B cell (primary cell): ENCODE measurements at regions not wholly inside any gene's neighbourhood (a gene's known extent, or its start where the extent isn't known, plus 50 kb on each side); places are given as distances from the start of the nearest gene placed in this dataset.

Experiments used
- ATAC-seq: fragments of 200-7000 bp; cut with Tn5 transposase; one replicate; pipeline ENCODE4 v1.10.0; 2021; ENCODE audit warnings: low read depth, mild to moderate bottlenecking, moderate number of reproducible peaks, moderate library complexity
- CTCF ChIA-PET: fragments of 350-600 bp; sonication (Branson Sonifier 250); formaldehyde crosslinking; loops from one replicate; lab custom pipeline; 2021; ENCODE audit warnings: antibody characterized with exemption, inconsistent platforms; lab: Charles Lee
- POLR2A ChIA-PET: fragments of 350-600 bp; sonication (Branson Sonifier 250); formaldehyde crosslinking; loops from one replicate; lab custom pipeline; 2021; ENCODE audit warnings: antibody characterized with exemption; lab: Charles Lee
- DNase-seq: peaks from one replicate; pipeline ENCODE4 v3.0.0; 2013
- H2AFZ ChIP-seq: 2 replicates; pipeline ENCODE4 v1.6.1; 2012; ENCODE audit warnings: mild to moderate bottlenecking, low read depth, low read length; ENCODE audit not compliant: insufficient read depth, poor library complexity, severe bottlenecking
- H3K27ac ChIP-seq, 2 donors: 1 replicate in 1 of 2; 2 replicates in 1 of 2; pipeline ENCODE4 v1.5.1; 2012 to 2013; ENCODE audit warnings: low read length in 2 of 2, mild to moderate bottlenecking in 2 of 2, moderate library complexity in 1 of 2
- H3K27me3 ChIP-seq, 4 experiments: fragments of 200-600 bp in 1 of 4; sonication (generic) in 1 of 4; replicated peaks in 1 of 4; 1 replicate in 2 of 4; 2 replicates in 2 of 4; pipeline versions ENCODE4 v1.6.1 to v1.7.0; 2013 to 2016; ENCODE audit warnings: low read length in 3 of 4, mild to moderate bottlenecking in 2 of 4, mixed read lengths in 1 of 4, moderate library complexity in 1 of 4; ENCODE audit not compliant: insufficient read depth in 4 of 4, control insufficient read depth in 3 of 4; ENCODE audit errors: control extremely low read depth in 1 of 4
- H3K36me3 ChIP-seq, 2 experiments: replicated peaks in 1 of 2; 1 replicate in 1 of 2; 2 replicates in 1 of 2; pipeline versions ENCODE4 v1.6.1 to v1.7.1; 2013; ENCODE audit warnings: low read length in 1 of 2; ENCODE audit not compliant: insufficient read depth in 2 of 2, control insufficient read depth in 1 of 2; ENCODE audit errors: control extremely low read depth in 1 of 2, extremely low read depth in 1 of 2
- H3K4me1 ChIP-seq, 2 donors: fragments of 200-600 bp in 1 of 2; sonication (generic) in 1 of 2; 1 replicate in 1 of 2; 2 replicates in 1 of 2; pipeline versions ENCODE4 v1.5.1 to v1.6.1; 2013 to 2017; ENCODE audit warnings: low read length in 2 of 2; ENCODE audit not compliant: control insufficient read depth in 2 of 2, insufficient read depth in 2 of 2
- H3K4me2 ChIP-seq: replicated peaks from 2 replicates; pipeline ENCODE3; 2012; ENCODE audit warnings: mild to moderate bottlenecking, low read depth, low read length; ENCODE audit not compliant: poor library complexity, severe bottlenecking
- H3K4me3 ChIP-seq, 5 experiments: fragments of 200-600 bp in 1 of 5; sonication (generic) in 1 of 5; 1 replicate in 3 of 5; 2 replicates in 2 of 5; pipeline versions ENCODE4 v1.5.1 to v1.7.0; 2011 to 2016; ENCODE audit warnings: low read length in 4 of 5, mild to moderate bottlenecking in 4 of 5, low read depth in 2 of 5, control low read depth in 1 of 5, moderate library complexity in 1 of 5; ENCODE audit not compliant: insufficient read depth in 1 of 5; ENCODE audit errors: control extremely low read depth in 1 of 5, extremely low read depth in 1 of 5
- H3K79me2 ChIP-seq: fragments of 200-600 bp; sonication (generic); one replicate; pipeline ENCODE4 v1.6.0; 2016; ENCODE audit warnings: low read length; ENCODE audit not compliant: control insufficient read depth, insufficient read depth
- H3K9ac ChIP-seq: fragments of 200-600 bp; sonication (generic); 2 replicates; pipeline ENCODE4 v1.6.1; 2017; ENCODE audit warnings: mild to moderate bottlenecking, low read length, moderate library complexity
- H3K9me3 ChIP-seq, 3 donors: one replicate each; pipeline versions ENCODE4 v1.6.1 to v1.7.1; 2013; ENCODE audit warnings: low read length in 2 of 3; ENCODE audit not compliant: control insufficient read depth in 2 of 3, insufficient read depth in 1 of 3; ENCODE audit errors: control extremely low read depth in 1 of 3
- H4K20me1 ChIP-seq: 2 replicates; pipeline ENCODE4 v1.6.0; 2012; ENCODE audit warnings: mild to moderate bottlenecking, low read length; ENCODE audit not compliant: insufficient read depth, control insufficient read depth, poor library complexity, severe bottlenecking
- H3K27ac Mint-ChIP-seq: one replicate; pipeline ENCODE4 v1.8.0; 2021; ENCODE audit warnings: mixed read lengths
- H3K27me3 Mint-ChIP-seq: one replicate; pipeline ENCODE4 v1.8.0; 2021; ENCODE audit warnings: mixed read lengths
- H3K4me1 Mint-ChIP-seq: one replicate; pipeline ENCODE4 v1.8.0; 2021; ENCODE audit warnings: mixed read lengths
- H3K4me3 Mint-ChIP-seq: one replicate; pipeline ENCODE4 v1.8.0; 2021; ENCODE audit warnings: mixed read lengths
- H3K9me3 Mint-ChIP-seq: one replicate; pipeline ENCODE4 v1.8.0; 2022; ENCODE audit warnings: mixed read lengths; ENCODE audit not compliant: insufficient read depth
- EZH2 ChIP-seq: IDR thresholded peaks from 2 replicates; pipeline ENCODE4 v1.6.1; 2012; ENCODE audit warnings: borderline replicate concordance, low read depth, mild to moderate bottlenecking, moderate library complexity, low read length; ENCODE audit not compliant: insufficient read depth, poor library complexity, severe bottlenecking
- WGBS: methylation state at CpG from one replicate; pipeline ENCODE4 v1.1.5; 2013; ENCODE audit warnings: missing lambda C conversion rate; ENCODE audit not compliant: insufficient coverage; 5-methylcytosine and 5-hydroxymethylcytosine counted together
- intact Hi-C: fragments of 100-400 bp; cut with micrococcal nuclease; formaldehyde crosslinking; loops from one replicate; pipeline ENCODE4 v1.10.0; 2022
- TF ChIP-seq, protein P1 (sequence below): fragments of 200-600 bp; IDR thresholded peaks from one replicate; pipeline ENCODE4 v1.8.0; 2022; ENCODE audit warnings: antibody characterized with exemption, mild to moderate bottlenecking

DNA sequence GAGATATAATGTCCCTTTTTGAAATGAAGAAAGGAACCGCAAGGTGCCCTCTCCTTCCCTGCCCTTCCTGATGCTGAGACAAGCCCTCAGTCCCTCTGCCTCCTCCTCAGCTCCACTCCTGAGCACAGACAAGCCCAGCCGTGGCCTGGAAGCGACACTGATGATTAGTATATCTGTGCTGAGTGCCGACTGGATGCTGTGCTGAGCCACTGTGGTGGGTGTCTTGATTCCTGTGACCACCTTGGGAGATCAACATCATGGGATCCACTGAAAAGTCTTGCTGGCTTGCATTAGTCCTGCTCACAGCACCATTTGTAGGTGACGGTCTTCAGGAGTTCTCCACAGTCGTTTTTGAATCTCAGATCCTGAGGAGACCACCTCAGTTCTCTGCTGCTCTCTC lies 59.5 kb upstream of the HGFAC start:
- no peaks in the 10 kb centered on the region for H3K27me3 Mint-ChIP-seq
- H3K27ac Mint-ChIP-seq: no peak overlapping the region
- H3K4me1 Mint-ChIP-seq: peaks cover 19% of the 10 kb centered on the region
- Histone ChIP-seq H3K4me1 (peaks cover 13 to 23% of the 10 kb centered on the region in 2 donors), H3K9me3 (peaks cover 0 to 27% (median 13%) of the 10 kb centered on the region in 3 donors), H4K20me1 (no peaks in the 10 kb centered on the region), H3K79me2 (no peaks in the 10 kb centered on the region), H3K36me3 (no peaks in the 10 kb centered on the region), H3K27me3 (peaks cover 0 to 5% (median 0%) of the 10 kb centered on the region in 4 experiments), H3K4me3 (no peak overlapping the region), H3K9ac (no peak overlapping the region), H2AFZ (no peak overlapping the region), H3K4me2 (no peak overlapping the region), H3K27ac (no peak overlapping the region)
- intact Hi-C loops: no loop called here
- no peak for TF ChIP-seq EZH2
- TF ChIP-seq, protein P1, sequence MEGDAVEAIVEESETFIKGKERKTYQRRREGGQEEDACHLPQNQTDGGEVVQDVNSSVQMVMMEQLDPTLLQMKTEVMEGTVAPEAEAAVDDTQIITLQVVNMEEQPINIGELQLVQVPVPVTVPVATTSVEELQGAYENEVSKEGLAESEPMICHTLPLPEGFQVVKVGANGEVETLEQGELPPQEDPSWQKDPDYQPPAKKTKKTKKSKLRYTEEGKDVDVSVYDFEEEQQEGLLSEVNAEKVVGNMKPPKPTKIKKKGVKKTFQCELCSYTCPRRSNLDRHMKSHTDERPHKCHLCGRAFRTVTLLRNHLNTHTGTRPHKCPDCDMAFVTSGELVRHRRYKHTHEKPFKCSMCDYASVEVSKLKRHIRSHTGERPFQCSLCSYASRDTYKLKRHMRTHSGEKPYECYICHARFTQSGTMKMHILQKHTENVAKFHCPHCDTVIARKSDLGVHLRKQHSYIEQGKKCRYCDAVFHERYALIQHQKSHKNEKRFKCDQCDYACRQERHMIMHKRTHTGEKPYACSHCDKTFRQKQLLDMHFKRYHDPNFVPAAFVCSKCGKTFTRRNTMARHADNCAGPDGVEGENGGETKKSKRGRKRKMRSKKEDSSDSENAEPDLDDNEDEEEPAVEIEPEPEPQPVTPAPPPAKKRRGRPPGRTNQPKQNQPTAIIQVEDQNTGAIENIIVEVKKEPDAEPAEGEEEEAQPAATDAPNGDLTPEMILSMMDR: no peak
- DNase-seq (no peak), ATAC-seq (no peak)
- H3K4me3 Mint-ChIP-seq: no peak overlapping the region
- ChIA-PET POLR2A (interaction anchor here (0.6 kb wide), 1 partner anchor 11 kb away, joined by 3 read pairs; no protein-coding TSS in a partner anchor), CTCF (interaction anchor here (0.5 kb wide), 1 partner anchor 925 kb away, joined by 3 read pairs; no protein-coding TSS in a partner anchor)
- WGBS: 95% methylated on average over 6 of the region's 6 CpGs
- peaks cover 10% of the 10 kb centered on the region for H3K9me3 Mint-ChIP-seq

GRCh38 chr4:3384391-3384770 lies 57.4 kb upstream of the HGFAC start:
- no peak for TF ChIP-seq EZH2
- TF ChIP-seq, protein P1: no peak
- Histone ChIP-seq H2AFZ (no peak overlapping the region), H3K4me1 (peaks cover 31 to 44% of the 10 kb centered on the region in 2 donors), H3K27me3 (peaks cover 0 to 5% (median 0%) of the 10 kb centered on the region in 4 experiments), H3K9me3 (peaks cover 0 to 24% (median 13%) of the 10 kb centered on the region in 3 donors), H3K9ac (no peak overlapping the region), H3K27ac (no peak overlapping the region), H4K20me1 (no peaks in the 10 kb centered on the region), H3K79me2 (no peaks in the 10 kb centered on the region), H3K36me3 (no peaks in the 10 kb centered on the region), H3K4me3 (no peak overlapping the region), H3K4me2 (no peak overlapping the region)
- no peak for ATAC-seq
- ChIA-PET POLR2A (no interaction called here), CTCF (no interaction called here)
- intact Hi-C loops: no loop called here
- H3K4me3 Mint-ChIP-seq: no peak overlapping the region
- H3K9me3 Mint-ChIP-seq: peaks cover 8% of the 10 kb centered on the region
- no peak for DNase-seq
- no peak overlapping the region for H3K27ac Mint-ChIP-seq
- WGBS: 97% methylated on average over 7 of the region's 7 CpGs
- peaks cover 5% of the 10 kb centered on the region for H3K27me3 Mint-ChIP-seq
- peaks cover 37% of the 10 kb centered on the region for H3K4me1 Mint-ChIP-seq
